ENCODE measurements at regions not wholly inside any gene's neighbourhood (a gene's known extent, or its start where the extent isn't known, plus 50 kb on each side); places are given as distances from the start of the nearest gene placed in this dataset.
"Not testable (repeated sequence)": the region's sequence is repeated elsewhere in the genome, so short reads cannot be mapped to it uniquely, and the experiment has no call there.

DNA sequence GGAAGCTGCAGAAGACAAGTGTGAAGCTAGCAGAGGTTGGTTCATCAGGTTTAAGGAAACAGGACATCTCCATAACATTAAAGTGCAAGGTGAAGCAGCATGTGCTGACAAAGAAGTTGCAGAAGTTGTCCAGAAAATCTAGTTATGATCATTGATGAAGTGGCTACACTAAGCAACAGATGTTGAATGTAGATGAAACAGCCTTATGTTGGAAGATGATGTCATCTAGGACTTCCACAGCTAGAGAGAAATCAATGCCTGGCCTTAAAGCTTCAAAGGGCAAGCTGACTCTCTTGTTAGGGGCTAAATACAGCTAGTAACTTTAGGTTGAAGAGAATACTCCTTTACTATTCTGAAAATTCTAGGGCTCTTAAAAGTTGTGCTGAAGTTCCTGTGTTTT lies 340.2 kb upstream of the SOX9 start:
- no peak overlapping the region for H3K4me2 ChIP-seq (ENCODE audit: low read length)
- no peaks in the 10 kb centered on the region for H3K4me1 ChIP-seq (ENCODE audit: insufficient read depth, low read length, severe bottlenecking)
- H3K27me3 ChIP-seq (ENCODE audit: insufficient read depth, low read length), result no peaks in the 10 kb centered on the region
- H3K9me2 ChIP-seq (ENCODE audit: low read depth, low read length), result no peaks in the 10 kb centered on the region
- H3F3A ChIP-seq (ENCODE audit: insufficient read depth, low read length), result no peaks in the 10 kb centered on the region
- no peaks in the 10 kb centered on the region for H3K9me3 ChIP-seq (ENCODE audit: low read length)
- no peak overlapping the region for H2AFZ ChIP-seq (ENCODE audit: low read length)
- no peak overlapping the region for H3K9ac ChIP-seq (ENCODE audit: low read length)
- no peak overlapping the region for H3K27ac ChIP-seq (ENCODE audit: low read depth, low read length, poor library complexity, severe bottlenecking)
- H3K79me2 ChIP-seq (ENCODE audit: insufficient read depth, low read length), result no peaks in the 10 kb centered on the region
- H3K4me3 ChIP-seq (ENCODE audit: low read depth, low read length, poor library complexity, severe bottlenecking), result no peak overlapping the region
- H4K20me1 ChIP-seq (ENCODE audit: insufficient read depth, low read length), result no peaks in the 10 kb centered on the region
- no peaks in the 10 kb centered on the region for H3K36me3 ChIP-seq (ENCODE audit: insufficient read depth, low read length)
- TF ChIP-seq EZH2 (IDR thresholded peaks at IDR 0.05; ENCODE audit: borderline replicate concordance, low read length), result no peak
- TF ChIP-seq, protein P1, sequence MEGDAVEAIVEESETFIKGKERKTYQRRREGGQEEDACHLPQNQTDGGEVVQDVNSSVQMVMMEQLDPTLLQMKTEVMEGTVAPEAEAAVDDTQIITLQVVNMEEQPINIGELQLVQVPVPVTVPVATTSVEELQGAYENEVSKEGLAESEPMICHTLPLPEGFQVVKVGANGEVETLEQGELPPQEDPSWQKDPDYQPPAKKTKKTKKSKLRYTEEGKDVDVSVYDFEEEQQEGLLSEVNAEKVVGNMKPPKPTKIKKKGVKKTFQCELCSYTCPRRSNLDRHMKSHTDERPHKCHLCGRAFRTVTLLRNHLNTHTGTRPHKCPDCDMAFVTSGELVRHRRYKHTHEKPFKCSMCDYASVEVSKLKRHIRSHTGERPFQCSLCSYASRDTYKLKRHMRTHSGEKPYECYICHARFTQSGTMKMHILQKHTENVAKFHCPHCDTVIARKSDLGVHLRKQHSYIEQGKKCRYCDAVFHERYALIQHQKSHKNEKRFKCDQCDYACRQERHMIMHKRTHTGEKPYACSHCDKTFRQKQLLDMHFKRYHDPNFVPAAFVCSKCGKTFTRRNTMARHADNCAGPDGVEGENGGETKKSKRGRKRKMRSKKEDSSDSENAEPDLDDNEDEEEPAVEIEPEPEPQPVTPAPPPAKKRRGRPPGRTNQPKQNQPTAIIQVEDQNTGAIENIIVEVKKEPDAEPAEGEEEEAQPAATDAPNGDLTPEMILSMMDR (IDR thresholded peaks at IDR 0.05; ENCODE audit: low read length), result no peak

DNA sequence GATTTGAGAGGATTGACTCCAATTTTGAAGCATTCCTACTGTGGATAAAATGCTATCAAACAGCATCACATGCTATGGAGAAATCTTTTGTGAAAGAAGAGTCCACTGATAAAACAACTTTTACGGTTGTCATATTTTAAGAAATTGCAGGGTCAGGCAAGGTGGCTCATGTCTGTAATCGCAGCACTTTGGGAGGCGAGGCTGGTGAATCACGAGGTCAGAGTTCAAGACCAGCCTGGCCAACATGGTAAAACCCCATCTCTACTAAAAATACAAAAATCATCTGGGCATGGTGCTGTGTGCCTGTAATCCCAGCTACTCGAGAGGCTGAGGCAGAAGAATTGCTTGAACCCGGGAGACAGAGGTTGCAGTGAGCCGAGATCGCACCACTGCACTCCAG lies 338.8 kb upstream of the SOX9 start:
- H3K9me3 ChIP-seq (ENCODE audit: low read length); H3K9ac ChIP-seq (ENCODE audit: low read length); H3K79me2 ChIP-seq (ENCODE audit: insufficient read depth, low read length); H3K4me1 ChIP-seq (ENCODE audit: insufficient read depth, low read length, severe bottlenecking); H3F3A ChIP-seq (ENCODE audit: insufficient read depth, low read length); H3K4me3 ChIP-seq (ENCODE audit: low read depth, low read length, poor library complexity, severe bottlenecking); H3K27ac ChIP-seq (ENCODE audit: low read depth, low read length, poor library complexity, severe bottlenecking); H3K4me2 ChIP-seq (ENCODE audit: low read length); H2AFZ ChIP-seq (ENCODE audit: low read length); H3K27me3 ChIP-seq (ENCODE audit: insufficient read depth, low read length); H4K20me1 ChIP-seq (ENCODE audit: insufficient read depth, low read length); H3K36me3 ChIP-seq (ENCODE audit: insufficient read depth, low read length); H3K9me2 ChIP-seq (ENCODE audit: low read depth, low read length): not testable (repeated sequence)

DNA sequence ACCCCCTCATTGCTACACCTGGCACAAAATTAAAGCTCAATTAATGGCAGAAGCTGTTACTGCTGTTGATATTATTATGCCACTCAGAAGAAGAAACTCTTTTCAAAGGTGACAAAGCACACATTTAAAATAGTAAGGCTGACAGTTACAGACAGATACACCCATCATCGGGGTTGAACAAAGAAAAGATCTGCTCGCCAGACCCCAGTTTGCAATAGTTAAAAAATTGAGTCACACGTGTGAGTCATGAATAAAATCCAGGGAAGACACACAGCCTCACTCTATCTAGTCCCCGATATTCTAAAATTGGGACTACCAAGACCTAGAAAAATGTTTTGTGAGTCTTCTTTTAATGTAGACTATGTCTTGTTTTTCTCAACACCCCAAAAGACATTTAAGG lies 330.0 kb upstream of the SOX9 start:
- no peak for TF ChIP-seq EZH2 (IDR thresholded peaks at IDR 0.05; ENCODE audit: borderline replicate concordance, low read length)
- TF ChIP-seq, protein P1 (IDR thresholded peaks at IDR 0.05; ENCODE audit: low read length), result no peak
- H3K4me3 ChIP-seq (ENCODE audit: low read depth, low read length, poor library complexity, severe bottlenecking), result no peak overlapping the region
- H3K79me2 ChIP-seq (ENCODE audit: insufficient read depth, low read length), result no peaks in the 10 kb centered on the region
- H3K27ac ChIP-seq (ENCODE audit: low read depth, low read length, poor library complexity, severe bottlenecking), result no peak overlapping the region
- no peaks in the 10 kb centered on the region for H3K9me3 ChIP-seq (ENCODE audit: low read length)
- no peaks in the 10 kb centered on the region for H4K20me1 ChIP-seq (ENCODE audit: insufficient read depth, low read length)
- no peaks in the 10 kb centered on the region for H3K36me3 ChIP-seq (ENCODE audit: insufficient read depth, low read length)
- H3K27me3 ChIP-seq (ENCODE audit: insufficient read depth, low read length), result no peaks in the 10 kb centered on the region
- H3F3A ChIP-seq (ENCODE audit: insufficient read depth, low read length), result no peaks in the 10 kb centered on the region
- H3K9me2 ChIP-seq (ENCODE audit: low read depth, low read length), result no peaks in the 10 kb centered on the region
- H3K4me2 ChIP-seq (ENCODE audit: low read length), result no peak overlapping the region
- no peaks in the 10 kb centered on the region for H3K4me1 ChIP-seq (ENCODE audit: insufficient read depth, low read length, severe bottlenecking)
- no peak overlapping the region for H2AFZ ChIP-seq (ENCODE audit: low read length)
- no peak overlapping the region for H3K9ac ChIP-seq (ENCODE audit: low read length)

DNA sequence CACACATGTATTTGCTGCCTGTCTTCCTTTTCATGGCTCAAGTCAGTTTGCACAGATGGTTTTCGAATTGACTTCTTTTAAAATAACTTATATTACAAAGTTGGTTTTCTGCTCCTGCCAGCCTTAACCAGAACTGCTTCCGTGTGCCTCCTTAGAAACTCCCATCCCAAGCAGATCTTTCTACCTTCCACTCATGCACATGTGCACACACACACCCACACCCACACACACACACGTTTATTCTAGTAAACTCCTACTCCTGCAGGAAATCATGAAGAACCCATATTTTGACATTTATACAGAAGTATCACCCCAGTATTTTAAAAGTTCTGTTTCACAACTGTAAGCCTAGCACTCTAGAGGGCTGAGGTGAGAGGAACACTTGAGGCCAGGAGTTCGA lies 329.5 kb upstream of the SOX9 start:
- Histone ChIP-seq H3K79me2 (ENCODE audit: insufficient read depth, low read length) (no peaks in the 10 kb centered on the region), H3K36me3 (ENCODE audit: insufficient read depth, low read length) (no peaks in the 10 kb centered on the region), H4K20me1 (ENCODE audit: insufficient read depth, low read length) (no peaks in the 10 kb centered on the region), H3K27me3 (ENCODE audit: insufficient read depth, low read length) (no peaks in the 10 kb centered on the region), H3F3A (ENCODE audit: insufficient read depth, low read length) (no peaks in the 10 kb centered on the region), H3K4me2 (ENCODE audit: low read length) (no peak overlapping the region), H3K4me1 (ENCODE audit: insufficient read depth, low read length, severe bottlenecking) (no peaks in the 10 kb centered on the region), H3K4me3 (ENCODE audit: low read depth, low read length, poor library complexity, severe bottlenecking) (no peak overlapping the region), H3K9me2 (ENCODE audit: low read depth, low read length) (no peaks in the 10 kb centered on the region), H3K9ac (ENCODE audit: low read length) (no peak overlapping the region), H2AFZ (ENCODE audit: low read length) (no peak overlapping the region), H3K27ac (ENCODE audit: low read depth, low read length, poor library complexity, severe bottlenecking) (no peak overlapping the region), H3K9me3 (ENCODE audit: low read length) (no peaks in the 10 kb centered on the region)
- TF ChIP-seq, protein P1 (IDR thresholded peaks at IDR 0.05; ENCODE audit: low read length), result no peak
- TF ChIP-seq EZH2 (IDR thresholded peaks at IDR 0.05; ENCODE audit: borderline replicate concordance, low read length), result no peak

Measured in OCI-LY1 (cell line).